Breast epithelium (tissue), 4 donors: ENCODE measurements at regions not wholly inside any gene's neighbourhood (a gene's known extent, or its start where the extent isn't known, plus 50 kb on each side); places are given as distances from the start of the nearest gene placed in this dataset.
"Not testable (repeated sequence)": the region's sequence is repeated elsewhere in the genome, so short reads cannot be mapped to it uniquely, and the experiment has no call there.

Experiments
- DNase-seq, 2 donors: peaks; one replicate each; pipeline ENCODE4 v3.0.0-alpha.2; 2019; ENCODE audit warnings: low spot score in 2 of 2
- H3K27ac ChIP-seq, 2 donors: fragments of 200-600 bp; sonication (generic) in 1 of 2; one replicate each; pipeline ENCODE4 v1.5.1; 2016 to 2019; ENCODE audit warnings: mild to moderate bottlenecking in 1 of 2
- H3K27me3 ChIP-seq, 2 donors: fragments of 200-600 bp; sonication (generic) in 1 of 2; one replicate each; pipeline versions ENCODE4 v1.5.1 to v1.6.0; 2017 to 2019; ENCODE audit warnings: control low read depth in 1 of 2, mild to moderate bottlenecking in 1 of 2
- H3K36me3 ChIP-seq: fragments of 200-600 bp; one replicate; pipeline ENCODE4 v1.5.1; 2019
- H3K4me1 ChIP-seq, 2 donors: fragments of 200-600 bp; sonication (generic); one replicate each; pipeline ENCODE4 v1.5.1; 2016 to 2019; ENCODE audit warnings: control low read depth in 1 of 2
- H3K4me3 ChIP-seq, 3 donors: fragments of 200-600 bp; sonication (generic); 1 replicate in 2 of 3; 2 replicates in 1 of 3; pipeline ENCODE4 v1.5.1; 2016 to 2019; ENCODE audit warnings: mild to moderate bottlenecking in 3 of 3, moderate library complexity in 2 of 3
- H3K9me3 ChIP-seq, 2 donors: fragments of 200-600 bp; sonication (generic) in 1 of 2; one replicate each; pipeline ENCODE4 v1.5.1; 2016 to 2019; ENCODE audit warnings: control low read depth in 1 of 2
- CTCF ChIP-seq, 3 donors: fragments of 450-650 bp; IDR thresholded peaks; one replicate each; pipeline ENCODE4 v1.5.1; 2016 to 2017; ENCODE audit warnings: antibody characterized with exemption in 3 of 3, mild to moderate bottlenecking in 3 of 3, moderate library complexity in 3 of 3
- POLR2A ChIP-seq: fragments of 450-650 bp; IDR thresholded peaks from one replicate; pipeline ENCODE4 v1.6.1; 2016; ENCODE audit warnings: antibody characterized with exemption, mild to moderate bottlenecking, moderate library complexity
- POLR2AphosphoS5 ChIP-seq, 3 donors: sonication (generic); formaldehyde crosslinking; IDR thresholded peaks; one replicate each; pipeline ENCODE4 v1.6.1; 2017; ENCODE audit warnings: antibody characterized with exemption in 3 of 3
- intact Hi-C: fragments of 100-400 bp; cut with DNase I; formaldehyde crosslinking; loops from one replicate; pipeline ENCODE4 v1.15.1; 2023; ENCODE audit warnings: low total_unique reads

- no peaks in the 10 kb centered on the region for H3K4me1 ChIP-seq
- H3K27me3 ChIP-seq = no peaks in the 10 kb centered on the region
- H3K36me3 ChIP-seq = no peaks in the 10 kb centered on the region
- H3K9me3 ChIP-seq = peaks cover 0 to 5% of the 10 kb centered on the region in 2 donors
- TF ChIP-seq POLR2A (no peak), CTCF (IDR thresholded peaks at IDR 0.05) (no peak), POLR2AphosphoS5 (IDR thresholded peaks at IDR 0.05) (no peak)
- DNase-seq = no peak
- H3K27ac ChIP-seq = peak overlapping the region in 1 of 2 donors; percentile 20
- intact Hi-C loops = no loop called here
- H3K4me3 ChIP-seq = no peak overlapping the region
Observed at GRCh38 chr20:19838468-19838867, 80.4 kb downstream of the RIN2 start.

- H3K9me3 ChIP-seq = peaks cover 0 to 5% of the 10 kb centered on the region in 2 donors
- H3K27ac ChIP-seq = peak overlapping the region in 1 of 2 donors; percentile 20
- TF ChIP-seq POLR2A (no peak), POLR2AphosphoS5 (IDR thresholded peaks at IDR 0.05) (no peak), CTCF (IDR thresholded peaks at IDR 0.05) (no peak)
- H3K36me3 ChIP-seq = no peaks in the 10 kb centered on the region
- intact Hi-C loops = no loop called here
- H3K4me1 ChIP-seq = no peaks in the 10 kb centered on the region
- no peaks in the 10 kb centered on the region for H3K27me3 ChIP-seq
- H3K4me3 ChIP-seq = no peak overlapping the region
- no peak for DNase-seq
Observed at GRCh38 chr20:19839053-19839452, 81.0 kb downstream of the RIN2 start.

- intact Hi-C loops = no loop called here
- Histone ChIP-seq H3K9me3 (peaks cover 0 to 5% of the 10 kb centered on the region in 2 donors), H3K27me3 (no peaks in the 10 kb centered on the region), H3K36me3 (no peaks in the 10 kb centered on the region), H3K4me1 (no peaks in the 10 kb centered on the region), H3K27ac (no peak overlapping the region), H3K4me3 (no peak overlapping the region)
- DNase-seq = no peak
- TF ChIP-seq CTCF (IDR thresholded peaks at IDR 0.05) (no peak), POLR2AphosphoS5 (IDR thresholded peaks at IDR 0.05) (no peak), POLR2A (no peak)
Observed at GRCh38 chr20:19840111-19840710, 82.2 kb downstream of the RIN2 start.

- Histone ChIP-seq H3K27me3 (no peaks in the 10 kb centered on the region), H3K4me1 (no peaks in the 10 kb centered on the region), H3K27ac (no peak overlapping the region), H3K9me3 (peaks cover 0 to 5% of the 10 kb centered on the region in 2 donors), H3K4me3 (no peak overlapping the region), H3K36me3 (no peaks in the 10 kb centered on the region)
- TF ChIP-seq POLR2AphosphoS5 (IDR thresholded peaks at IDR 0.05) (no peak), POLR2A (no peak), CTCF (IDR thresholded peaks at IDR 0.05) (no peak)
- no peak for DNase-seq
- intact Hi-C loops = no loop called here
Observed at GRCh38 chr20:19841740-19842139, 83.7 kb downstream of the RIN2 start.

- H3K36me3 ChIP-seq, intact Hi-C loops, H3K4me3 ChIP-seq, H3K27me3 ChIP-seq, H3K27ac ChIP-seq, H3K9me3 ChIP-seq, DNase-seq: not testable (repeated sequence)
- peaks cover 0 to 10% of the 10 kb centered on the region in 2 donors for H3K4me1 ChIP-seq
Observed at GRCh38 chr20:19844850-19845249, 86.8 kb downstream of the RIN2 start.

- no peak overlapping the region for H3K4me3 ChIP-seq
- no peak for DNase-seq
- peaks cover 0 to 16% of the 10 kb centered on the region in 2 donors for H3K4me1 ChIP-seq
- no peaks in the 10 kb centered on the region for H3K36me3 ChIP-seq
- no peak overlapping the region for H3K27ac ChIP-seq
- no peak for TF ChIP-seq POLR2AphosphoS5 (IDR thresholded peaks at IDR 0.05)
- TF ChIP-seq CTCF (IDR thresholded peaks at IDR 0.05) = no peak
- no peak for TF ChIP-seq POLR2A
- no peaks in the 10 kb centered on the region for H3K27me3 ChIP-seq
- intact Hi-C loops = no loop called here
- peaks cover 0 to 2% of the 10 kb centered on the region in 2 donors for H3K9me3 ChIP-seq
Observed at GRCh38 chr20:19847383-19847782, 89.3 kb downstream of the RIN2 start.
